ENCODE measurements at regions not wholly inside any gene's neighbourhood (a gene's known extent, or its start where the extent isn't known, plus 50 kb on each side); places are given as distances from the start of the nearest gene placed in this dataset.

DNA sequence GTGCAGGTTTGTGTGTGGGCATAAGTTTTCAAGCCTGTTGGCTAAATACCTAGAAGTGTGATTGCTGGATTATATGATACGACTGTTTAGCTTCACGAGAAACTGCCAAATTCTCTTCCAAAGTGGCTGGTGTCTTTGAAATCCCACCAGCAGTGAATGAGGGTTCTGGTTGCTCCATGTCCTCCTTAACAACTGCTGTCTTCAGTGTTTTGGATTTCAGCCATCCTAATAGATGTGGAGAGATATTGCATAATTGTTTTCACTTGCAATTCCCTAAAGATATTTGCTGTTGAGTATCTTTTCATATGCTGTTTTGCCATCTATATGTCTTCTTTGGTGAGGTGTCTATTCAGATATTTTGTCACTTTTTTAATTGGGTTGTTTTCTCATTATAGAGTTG, 390.5 kb downstream of the ZNF536 start:
- no peak for DNase-seq

DNA sequence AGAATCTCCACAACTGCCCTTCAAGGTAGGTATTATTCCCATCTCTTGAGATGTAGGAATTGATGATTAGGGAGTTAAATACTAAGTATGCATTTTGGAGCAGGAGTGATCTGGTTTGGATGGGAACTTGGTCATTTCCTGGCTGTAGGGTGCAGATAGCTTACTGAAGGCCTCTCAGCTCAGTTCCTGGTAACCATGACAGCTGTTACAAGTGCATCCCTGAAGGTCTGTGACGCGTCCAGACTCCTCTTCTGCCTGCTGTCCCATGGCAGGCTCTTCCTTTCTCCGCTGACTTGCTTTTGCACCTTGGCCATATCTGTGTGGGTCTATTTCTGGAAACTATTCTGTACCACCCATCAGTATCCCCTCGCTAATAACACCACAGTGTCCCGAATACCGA, 387.8 kb downstream of the ZNF536 start:
- no peak for DNase-seq

DNA sequence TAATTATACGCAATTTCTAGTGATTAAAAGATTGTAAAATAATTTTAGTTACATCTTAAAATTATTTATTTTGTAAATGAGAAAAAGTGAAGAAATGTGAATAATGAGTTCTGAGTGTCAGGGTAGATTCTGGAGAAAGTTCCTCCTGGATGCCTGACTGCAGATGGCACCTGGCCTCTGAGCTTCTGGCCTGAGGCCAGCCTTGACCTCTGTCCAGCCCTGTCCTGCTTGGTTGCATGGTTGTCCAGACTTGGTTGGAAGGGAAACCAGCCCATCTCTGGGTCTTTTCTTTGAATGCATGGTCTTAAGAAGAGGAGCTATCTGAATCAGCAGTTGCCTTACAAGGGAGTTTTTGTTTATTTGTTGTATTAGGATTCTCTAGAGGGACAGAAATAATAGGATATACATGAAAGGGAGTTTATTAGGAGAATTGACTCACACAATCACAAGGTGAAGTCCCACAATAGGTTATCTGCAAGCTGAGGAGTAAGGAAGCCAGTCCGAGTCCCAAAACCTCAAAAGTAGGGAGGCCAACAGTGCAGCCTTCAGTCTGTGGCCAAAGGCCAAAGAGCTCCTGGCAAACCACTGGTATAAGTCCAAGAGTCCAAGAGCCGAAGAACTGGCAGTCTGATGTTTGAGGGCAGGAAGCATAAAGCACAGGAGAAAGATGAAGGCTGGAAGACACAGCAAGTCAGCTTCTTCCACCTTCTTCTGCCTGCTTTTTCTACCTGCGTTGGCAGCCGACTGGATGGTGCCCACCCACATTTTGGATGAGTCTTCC, 385.8 kb downstream of the ZNF536 start:
- no peak for DNase-seq

DNA sequence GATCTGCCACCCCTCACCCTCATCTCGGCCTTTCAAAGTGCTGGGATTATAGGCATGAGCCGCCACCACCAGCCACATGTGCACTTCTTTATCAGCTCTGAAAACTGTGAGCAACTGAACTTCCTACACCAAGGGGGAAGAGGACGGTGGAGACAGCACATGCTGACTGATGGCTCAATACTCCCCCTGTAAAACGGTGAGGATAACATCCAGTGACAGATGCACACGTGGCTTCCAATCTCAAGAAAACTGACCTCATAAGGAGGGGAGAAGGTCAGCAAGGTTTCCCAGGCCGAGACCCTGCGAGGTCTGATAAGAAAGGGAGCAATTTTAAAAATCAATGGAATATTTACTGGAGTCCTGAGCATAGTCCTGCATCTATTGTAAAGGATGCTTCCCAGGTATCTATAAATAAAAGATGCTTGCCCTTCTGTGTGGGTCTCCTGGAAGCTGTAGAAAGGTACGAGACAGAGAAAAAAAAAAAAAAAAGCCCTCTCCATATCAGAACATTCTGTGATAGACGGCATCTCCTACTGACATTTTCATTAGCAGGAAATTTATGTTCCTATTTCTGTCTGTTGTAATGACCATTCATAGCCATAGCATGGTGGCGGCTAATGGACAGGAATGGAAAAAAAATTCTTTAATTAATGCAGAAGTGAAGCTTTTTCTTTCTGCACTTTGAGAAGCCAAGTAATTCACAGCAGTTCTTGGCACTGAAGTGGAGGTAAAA, 385.1 kb downstream of the ZNF536 start:
- DNase-seq: no peak

DNA sequence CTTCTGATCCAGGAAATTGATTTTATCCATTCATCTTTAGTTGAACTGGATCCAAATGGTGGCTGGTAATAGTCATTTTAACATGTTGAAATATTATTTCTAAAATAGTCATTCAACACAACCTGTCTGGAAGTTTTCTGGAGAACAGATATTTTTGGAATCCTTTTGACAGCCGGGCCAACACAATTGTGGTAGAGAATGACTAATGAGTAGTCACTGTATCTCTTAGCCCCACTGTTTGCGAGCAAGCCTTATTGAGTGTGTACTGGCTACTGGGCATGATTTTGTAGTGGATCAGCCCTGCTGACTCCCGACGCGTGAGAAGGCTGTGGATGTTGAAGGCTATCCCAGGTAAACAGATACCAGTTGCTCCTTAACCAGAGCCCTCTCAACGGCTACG, 383.4 kb downstream of the ZNF536 start:
- no peak for DNase-seq

DNA sequence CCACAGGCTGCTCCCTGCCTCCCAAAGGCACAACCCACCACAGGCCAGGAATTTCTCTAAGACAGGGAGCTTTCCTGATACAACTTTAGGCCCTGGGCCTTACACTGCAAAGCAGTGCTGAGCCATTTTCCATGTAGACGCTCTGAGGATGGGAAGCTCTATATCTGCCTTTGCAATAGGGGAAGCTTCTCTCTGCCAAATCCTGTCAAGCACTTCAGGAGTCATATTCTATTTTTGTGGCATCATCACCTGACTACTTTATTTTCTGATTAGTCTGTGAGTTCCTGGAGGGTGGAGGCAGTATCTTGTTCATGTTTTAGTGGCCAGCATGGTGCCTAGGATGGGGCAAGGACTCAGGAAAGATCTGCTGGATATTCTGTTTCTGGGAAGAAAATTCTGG, 382.0 kb downstream of the ZNF536 start:
- no peak for DNase-seq

DNA sequence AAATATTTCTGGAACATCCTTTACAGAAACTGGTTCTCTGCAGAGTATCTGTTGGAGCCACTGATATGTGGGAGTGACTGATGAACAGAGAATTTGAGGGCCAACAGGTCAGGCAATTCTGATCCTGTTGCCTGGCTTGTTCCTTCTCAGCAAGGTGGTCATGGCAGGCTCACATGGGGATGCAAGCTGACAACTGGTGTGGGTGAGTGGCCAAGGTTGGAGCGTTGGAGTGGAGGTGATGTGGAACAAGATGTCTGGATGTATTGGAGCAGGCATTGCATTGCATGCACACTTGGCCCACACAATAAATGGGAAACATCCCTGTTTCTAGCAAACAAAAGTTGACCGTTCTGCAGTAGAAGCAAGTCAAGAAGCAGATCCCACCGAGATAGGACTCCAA, 380.7 kb downstream of the ZNF536 start:
- DNase-seq: no peak

DNA sequence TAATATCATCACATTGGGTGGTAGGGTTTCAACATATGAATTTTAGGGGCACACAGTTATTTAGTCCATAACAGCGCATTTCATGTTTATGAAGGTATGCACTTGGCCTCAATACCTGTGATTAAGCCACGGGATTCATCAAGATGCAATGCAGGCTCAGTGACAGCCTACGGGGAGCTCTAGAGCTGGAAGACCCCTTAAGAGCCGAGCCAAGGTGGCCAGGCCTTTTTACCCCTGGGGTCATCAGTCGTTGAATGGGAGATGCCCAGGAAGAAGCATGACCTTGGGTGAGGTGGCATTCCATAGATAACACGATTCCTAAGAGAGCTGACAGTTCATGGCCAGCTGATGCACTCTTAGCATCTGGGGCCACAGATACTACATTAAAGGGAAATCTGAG, 380.0 kb downstream of the ZNF536 start:
- no peak for DNase-seq

DNA sequence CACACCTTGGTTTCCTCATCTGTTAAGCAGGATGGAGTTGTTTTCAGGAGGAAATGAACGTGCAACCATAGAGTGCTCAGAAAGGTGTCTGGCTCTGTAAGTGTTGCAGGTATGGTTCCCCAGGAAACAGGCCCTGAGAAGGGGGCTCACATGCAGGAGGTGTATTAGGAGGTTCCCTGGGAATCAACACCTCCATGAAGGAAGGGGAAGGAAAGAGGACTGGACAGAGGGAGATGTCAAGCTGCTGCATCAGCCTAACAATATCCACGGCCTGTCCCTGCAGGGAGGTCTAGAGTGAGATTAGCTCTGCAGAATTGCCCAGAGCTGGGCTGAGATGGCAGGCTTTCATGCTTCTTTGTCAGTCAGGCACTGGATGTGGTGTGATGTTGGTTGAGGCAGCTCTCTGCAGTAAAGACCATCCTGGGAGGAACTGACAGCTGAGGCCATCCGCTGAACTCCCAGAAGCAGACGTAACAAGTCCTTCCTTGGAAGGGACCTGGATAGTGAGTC, 373.3 kb downstream of the ZNF536 start:
- DNase-seq: no peak

DNA sequence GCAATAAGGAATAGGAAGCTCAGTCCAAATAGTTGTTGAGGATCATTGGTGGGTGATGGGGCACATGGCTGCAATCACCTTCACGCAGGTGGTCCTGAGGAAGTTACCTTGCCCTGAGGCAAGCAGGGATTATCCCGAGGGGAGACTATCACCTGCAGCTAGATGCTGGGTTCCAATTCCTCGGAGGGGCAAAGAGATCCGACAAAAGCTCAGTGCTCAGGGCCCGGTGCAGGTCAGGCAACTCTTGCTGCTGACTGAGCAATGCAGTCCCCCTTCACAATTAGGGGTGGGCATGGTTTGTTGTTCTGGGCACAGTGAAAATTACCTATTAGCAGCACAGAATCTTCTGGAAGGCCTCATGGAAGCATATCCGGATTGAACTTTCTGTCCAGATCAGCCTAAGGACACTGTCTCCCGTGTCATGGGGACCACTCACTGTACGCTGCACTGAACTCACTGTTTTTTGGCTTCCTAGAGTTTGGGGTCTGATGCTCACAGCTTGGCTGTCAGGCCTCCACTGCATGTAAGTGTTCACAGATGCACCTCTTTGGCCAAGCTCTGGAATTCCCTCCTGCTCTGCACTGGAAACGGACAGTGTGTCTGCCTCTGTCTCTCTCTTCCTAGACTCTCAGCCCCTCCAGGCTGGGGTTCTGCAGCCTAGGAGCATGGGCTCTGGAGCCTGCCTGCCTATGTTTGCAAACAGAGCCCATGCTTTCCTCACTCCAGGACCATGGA, 372.7 kb downstream of the ZNF536 start:
- DNase-seq: no peak

DNA sequence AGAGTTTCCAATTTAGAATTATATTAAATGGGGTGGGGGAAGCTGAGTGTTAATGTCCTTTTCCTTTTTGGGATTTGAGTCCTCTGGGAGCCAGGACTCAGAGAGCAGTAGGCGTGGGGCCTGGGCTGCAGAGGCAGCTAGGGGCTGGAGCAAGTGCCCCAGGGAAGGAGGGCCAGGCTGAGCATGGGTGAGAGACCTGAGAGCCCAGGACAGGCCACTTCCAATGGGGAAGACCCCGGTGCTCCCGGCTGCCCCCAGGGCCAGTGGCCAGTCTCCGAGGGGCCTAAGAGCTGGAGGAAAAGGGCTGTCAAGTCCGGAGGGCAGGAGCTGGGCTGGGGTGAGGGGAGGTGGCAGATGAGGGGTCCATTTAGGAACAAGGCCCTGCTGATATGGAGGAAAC, 371.5 kb downstream of the ZNF536 start:
- DNase-seq: no peak

DNA sequence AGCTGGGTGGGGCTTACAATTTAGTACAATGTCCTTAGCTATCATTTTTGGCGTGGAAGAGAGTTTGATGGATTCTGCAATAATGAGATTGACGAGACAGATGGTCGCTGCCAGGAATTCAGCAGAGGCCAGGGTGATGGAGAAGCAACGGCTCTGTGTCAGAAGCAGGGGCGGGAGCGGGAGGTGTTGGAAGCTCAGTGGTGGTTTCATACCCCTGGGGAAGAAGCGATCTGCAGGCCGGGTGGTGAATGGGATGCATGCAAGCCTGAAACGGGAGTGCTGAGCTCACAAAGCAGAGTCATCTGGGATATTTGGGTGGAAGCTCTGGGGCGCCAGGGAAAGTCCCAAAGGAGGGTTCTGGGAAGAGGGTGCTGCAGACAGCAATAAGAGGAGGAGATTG, 370.8 kb downstream of the ZNF536 start:
- DNase-seq: no peak

DNA sequence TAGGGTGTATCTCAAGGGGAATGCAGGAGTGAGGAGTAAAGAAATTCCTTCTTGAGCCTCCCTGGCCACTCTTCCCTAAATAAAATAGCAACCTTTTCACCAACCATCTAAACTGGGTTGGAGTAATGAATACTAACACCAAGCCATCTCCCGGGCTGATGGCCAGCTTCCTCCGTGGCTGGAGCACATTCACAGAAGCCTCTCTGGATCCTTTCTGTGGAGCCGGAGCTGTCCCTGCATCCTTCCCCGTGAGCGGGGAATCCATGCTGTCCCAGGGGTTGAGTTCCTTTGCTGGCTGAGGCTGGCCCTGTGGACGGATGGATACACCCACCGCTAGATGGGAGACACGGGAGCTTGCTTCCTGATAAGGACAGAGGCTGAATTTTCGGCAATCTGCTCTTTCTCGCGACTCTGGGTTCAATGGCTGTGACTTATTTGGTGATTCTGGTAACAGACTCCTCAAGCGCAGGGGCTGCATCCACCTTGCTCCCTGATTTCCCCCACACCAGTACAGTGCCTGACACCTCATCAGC, 370.3 kb downstream of the ZNF536 start:
- no peak for DNase-seq

DNA sequence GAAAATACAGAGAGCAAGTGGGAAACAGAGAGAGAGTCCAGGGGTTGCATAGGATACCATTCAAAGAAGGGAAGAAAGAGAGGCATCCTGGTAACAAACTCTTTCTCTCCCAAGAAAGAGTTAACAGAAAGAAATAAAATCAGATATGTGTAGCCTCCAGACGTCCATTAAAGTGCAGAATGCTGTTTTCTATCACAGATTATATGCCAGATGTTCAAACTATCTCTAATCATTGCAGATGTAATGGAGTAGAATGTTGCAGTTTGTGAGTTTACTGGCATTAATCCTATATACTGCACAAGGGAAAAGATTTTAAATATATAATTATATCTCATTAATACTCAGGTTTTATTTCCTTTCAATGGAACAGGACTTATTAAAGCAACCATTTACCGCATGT, 369.4 kb downstream of the ZNF536 start:
- no peak for DNase-seq

DNA sequence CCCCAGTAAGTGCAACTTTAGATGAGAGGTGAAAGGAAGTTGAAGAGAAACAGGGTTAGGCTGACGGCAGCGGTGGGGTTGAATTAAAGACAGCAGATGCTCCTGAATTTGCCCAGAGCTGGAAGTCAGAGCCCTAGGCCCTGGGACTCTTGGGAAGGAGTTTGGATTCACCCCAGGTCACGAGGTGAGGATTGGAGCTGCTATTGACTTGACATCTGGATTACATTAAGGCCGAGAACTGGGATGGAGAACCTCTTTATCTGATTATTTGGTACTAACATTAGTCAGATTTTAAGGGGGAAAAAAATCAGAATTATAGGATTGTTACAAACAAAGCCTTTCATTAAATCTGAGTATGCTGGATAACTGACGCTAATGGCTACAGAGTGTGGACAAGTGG, 367.2 kb downstream of the ZNF536 start:
- no peak for DNase-seq

DNA sequence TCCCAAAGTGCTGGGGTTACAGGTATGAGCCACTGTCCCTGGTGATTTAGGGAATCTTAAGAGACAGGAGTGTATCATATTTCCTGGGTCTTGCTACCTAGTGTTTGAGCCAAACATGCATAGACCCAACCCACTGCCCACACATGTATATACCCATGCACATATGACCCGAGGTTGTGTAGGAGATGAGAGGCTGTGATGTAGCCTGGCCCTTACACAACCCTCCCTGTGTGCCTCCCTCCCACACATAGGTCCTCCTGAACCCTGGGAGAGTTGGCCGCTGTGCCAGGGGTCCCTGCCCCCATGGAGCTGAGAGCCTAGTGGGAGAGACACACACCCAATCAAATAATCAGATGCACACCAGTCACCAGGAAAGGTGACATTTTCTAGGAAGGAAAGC, 365.9 kb downstream of the ZNF536 start:
- DNase-seq: no peak

DNA sequence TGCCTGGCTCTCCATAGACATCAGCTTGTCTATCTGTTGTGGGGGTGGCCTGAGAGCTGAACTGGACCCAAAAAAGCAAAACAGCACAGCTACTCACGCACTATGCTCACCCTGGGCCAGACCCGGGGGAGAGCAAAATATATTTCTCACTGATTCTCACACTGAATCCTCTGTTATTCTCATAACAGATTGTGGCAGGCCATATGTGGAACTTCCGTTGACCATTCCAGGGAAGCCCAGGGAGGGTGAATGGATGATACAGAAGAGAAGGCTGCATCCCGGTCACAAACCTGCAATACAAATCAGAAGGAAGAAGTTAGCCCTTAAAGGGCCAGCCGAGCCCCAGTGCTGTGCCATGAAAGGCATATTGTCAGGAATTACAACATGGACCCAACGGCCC, 362.5 kb downstream of the ZNF536 start:
- DNase-seq: no peak

DNA sequence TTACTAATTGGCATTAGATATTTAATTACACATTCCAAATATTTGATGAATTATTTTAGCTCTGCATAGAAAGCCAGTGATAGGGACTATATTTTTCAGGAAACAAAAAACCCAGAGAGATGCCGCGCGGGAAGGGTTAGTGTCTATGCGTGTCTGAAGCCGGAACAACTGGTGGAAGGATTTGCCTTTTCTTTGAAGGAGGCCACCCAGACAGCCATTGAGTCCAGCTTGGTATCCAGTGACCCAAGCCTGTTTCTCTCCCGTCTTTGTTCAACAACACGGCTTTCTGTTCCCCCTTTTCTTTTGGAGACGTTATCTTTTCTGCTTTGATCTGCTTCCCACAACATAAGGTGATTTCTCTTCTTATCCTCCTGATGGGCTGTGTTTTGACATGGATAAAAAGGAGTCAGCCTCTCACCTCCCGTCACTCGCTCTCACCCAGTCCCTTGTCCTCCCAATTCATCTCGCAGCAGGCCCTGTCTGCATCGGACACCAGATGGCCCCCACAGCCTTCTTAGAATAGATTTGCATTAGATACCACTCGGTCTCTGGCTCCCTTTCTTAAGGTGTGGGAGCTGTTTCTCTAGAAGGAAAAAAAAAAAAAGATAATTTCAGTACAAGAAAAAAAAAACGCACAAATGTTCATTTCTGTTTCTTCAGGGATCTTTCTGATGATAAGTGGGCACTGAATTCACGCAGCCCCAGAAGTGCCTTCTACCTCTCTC, 361.8 kb downstream of the ZNF536 start:
- no peak for DNase-seq

DNA sequence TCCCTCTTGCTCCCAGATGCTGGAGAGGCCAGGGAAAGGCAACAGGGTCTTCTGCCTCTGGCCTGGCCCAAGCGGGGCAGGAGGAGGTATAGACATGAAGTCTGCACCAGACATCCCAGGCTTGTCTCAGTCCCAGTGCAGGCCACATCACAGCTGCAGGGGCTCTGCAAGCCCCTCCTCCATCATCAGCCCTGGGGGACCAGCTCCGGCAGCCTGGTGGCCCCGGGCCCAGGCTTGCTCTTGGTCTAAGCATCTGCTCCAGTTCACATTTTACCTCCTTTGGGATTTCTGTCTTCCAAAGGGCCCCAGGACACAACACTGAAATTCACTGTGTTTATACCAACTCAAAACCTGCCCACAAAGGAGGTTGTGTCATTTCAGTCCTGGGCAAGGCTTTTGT, 359.4 kb downstream of the ZNF536 start:
- DNase-seq: no peak

DNA sequence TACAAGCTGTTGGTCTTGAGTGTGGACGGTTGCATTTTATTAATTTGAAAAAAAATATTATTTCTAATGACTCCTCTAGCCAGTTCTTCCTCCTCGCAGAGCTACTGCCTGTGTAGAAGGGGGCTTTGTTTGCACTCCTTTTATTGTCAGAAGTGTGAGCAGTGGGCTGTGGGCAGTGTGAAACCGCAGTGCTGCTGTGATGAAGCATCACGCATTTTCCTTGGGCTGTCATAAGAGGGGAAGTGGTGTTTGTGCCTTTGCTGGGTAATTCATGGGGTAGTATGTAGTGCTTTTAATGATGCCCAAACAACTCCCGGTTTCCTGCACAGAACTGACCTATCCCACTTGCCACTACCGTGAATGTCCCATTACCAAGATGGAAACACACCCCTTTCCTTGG, 357.3 kb downstream of the ZNF536 start:
- no peak for DNase-seq

DNA sequence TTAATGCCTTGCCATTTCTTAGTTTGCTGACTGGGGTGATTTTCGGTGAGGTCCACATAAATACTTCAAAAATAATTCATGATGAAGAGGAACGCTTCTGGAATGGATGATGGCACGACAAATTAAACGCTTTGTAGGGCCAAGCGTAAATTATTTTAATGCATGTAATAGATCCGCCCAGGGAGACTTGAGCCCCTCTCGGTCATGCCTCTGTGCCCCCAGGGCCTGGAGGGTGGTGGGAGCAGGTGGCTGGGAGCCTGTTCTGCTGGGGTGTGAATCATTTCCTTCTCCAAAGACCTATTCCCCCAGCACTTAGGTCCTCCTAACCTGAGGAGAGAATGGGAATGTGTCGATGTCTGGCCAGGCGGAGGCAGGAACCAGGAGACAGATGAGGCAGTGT, 350.6 kb downstream of the ZNF536 start:
- DNase-seq: no peak

DNA sequence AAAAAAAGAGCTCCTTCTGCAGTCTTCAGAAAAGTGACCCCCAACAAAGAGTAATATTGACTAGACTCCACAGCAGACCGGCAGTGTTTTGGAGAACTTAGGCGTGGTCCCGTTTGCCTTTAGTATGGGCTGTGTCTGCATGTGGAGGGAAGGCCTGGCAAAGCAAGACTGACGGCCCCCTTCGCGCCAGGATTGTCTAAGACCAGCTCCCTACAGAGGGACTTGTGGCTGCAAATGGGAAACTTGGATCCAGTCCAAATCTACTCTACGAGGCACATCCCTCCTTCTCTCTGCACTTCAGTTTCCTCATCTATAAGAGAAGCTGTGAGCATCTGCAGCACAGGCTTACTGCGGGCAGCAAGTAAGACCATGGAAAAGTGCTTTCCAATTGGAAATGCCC, 350.0 kb downstream of the ZNF536 start:
- no peak for DNase-seq

DNA sequence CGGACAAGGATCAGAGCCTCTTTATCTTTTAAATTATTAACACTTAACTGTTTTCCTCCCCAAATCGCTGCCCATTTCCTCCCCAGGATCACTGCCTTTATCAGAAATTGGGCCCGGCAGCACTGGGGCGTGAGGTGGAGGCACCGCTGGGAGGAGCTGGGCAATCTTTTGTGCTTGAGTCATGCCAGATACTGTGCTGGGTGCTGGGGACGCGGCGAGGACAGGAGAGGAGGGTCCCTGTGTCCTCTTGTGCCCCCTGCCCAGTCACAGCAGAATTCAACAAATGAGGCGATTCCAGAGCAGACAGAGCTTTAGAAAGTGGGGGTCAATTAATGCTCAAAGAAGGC, 347.8 kb downstream of the ZNF536 start:
- DNase-seq: no peak
